HG03521 (cell line): ENCODE measurements at regions not wholly inside any gene's neighbourhood (a gene's known extent, or its start where the extent isn't known, plus 50 kb on each side); places are given as distances from the start of the nearest gene placed in this dataset.

Experiments used
- ATAC-seq: cut with Tn5 transposase; IDR thresholded peaks from one replicate; pipeline ENCODE4 v1.9.1; 2021; ENCODE audit warnings: mild to moderate bottlenecking, moderate library complexity; ENCODE audit not compliant: unreplicated experiment

DNA sequence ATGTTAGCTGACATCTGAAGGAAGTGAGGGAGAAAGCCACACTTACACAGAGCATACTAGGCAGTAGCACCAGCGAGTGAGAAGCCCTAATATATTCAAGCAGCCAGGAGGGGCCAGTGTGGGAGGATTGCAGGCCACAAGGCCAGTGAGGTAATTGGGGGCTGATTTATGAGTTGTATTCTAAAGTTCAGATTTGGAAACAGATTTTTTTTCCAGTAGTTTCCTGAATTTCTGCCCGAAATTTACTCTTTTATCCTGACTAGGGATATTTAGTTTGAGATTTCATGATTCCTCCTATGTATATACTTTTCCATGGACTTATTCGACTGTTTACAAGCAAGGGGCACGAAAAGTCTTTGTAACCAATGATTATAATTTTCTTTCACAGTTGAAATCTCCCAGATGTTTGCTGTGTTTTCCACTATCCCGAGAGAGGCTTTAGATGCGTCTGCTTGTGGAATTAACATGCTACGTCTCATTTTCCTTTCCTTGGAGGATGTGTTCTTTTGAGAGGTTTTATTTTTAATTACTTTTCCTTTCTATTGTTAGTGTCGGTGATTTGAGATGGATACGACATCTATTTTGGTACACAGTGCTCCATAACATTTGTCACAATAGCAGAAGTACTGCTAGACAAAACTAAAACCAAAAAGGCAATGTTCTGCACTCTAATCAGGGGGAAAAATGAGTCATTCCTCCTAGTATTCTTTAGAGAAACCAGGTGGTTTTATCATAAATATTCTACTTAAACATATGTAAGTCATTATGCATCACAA, 356.3 kb upstream of the HSF2 start:
- no peak for ATAC-seq

- ATAC-seq = no peak
Observed at GRCh38 chr6:122048570-122048969, 350.9 kb upstream of the HSF2 start.

GRCh38 chr6:122049341-122049740, 350.1 kb upstream of the HSF2 start:
- ATAC-seq = no peak

- ATAC-seq = no peak
Observed at GRCh38 chr6:122050242-122050755, 349.2 kb upstream of the HSF2 start.

- ATAC-seq = no peak
Observed at GRCh38 chr6:122052346-122052900, 347.0 kb upstream of the HSF2 start.

DNA sequence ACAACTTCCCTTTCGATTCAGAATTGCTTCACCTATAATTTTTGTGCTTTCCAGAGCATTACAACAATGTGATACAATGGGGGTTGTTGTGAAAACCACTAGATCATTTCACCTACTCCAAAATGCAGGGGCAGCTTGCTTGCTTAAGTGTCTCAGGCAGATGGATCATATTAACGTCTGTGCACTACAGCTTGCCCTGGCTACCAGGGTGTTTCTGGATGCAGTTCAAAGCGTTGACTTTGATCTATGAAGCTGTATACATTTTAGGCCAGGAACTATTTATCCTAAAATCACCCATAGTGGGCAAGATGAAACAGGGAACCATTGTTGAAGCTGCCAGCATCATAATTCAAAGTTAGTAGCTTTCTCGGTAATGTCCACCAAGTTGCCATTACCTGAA, 339.5 kb upstream of the HSF2 start:
- no peak for ATAC-seq

- no peak for ATAC-seq
Observed at GRCh38 chr6:122061855-122062254, 337.6 kb upstream of the HSF2 start.

DNA sequence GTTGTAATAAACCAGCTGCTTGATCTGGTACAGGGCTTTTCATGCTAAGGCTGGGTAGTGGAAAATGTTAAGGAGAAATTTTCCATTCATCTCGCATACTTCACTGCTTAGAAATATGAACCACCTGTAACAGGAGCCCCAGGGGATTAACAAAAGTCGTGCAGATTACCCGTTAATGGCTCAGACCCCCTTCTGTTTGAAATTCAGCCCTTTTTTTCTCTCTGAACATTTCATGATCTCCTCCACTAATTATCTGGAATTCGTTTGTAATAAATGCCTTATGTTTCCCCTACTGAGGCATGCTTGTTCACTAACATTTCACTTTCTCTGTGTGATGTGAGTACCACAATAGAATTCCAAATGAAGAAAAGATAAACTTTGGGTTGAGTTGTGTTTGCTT, 336.4 kb upstream of the HSF2 start:
- no peak for ATAC-seq

DNA sequence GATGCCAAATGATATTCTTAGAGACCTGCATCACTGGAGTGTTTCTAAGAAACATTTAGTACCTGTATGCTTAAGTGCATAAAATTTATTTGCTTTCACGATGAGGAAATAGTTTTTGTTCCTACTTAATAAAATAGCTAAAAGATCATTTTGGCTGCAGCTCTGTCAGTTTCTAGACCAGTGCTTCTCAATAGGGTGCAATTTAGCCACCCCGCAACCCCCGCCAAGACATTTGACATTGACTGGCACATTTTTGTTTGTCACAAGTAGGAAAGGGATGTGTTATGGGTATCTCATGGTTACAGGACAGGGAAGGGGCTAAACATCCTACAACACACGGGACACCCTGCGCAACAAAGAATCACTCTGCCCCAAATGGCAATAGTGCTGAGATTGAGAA, 335.7 kb upstream of the HSF2 start:
- no peak for ATAC-seq

- no peak for ATAC-seq
Observed at GRCh38 chr6:122066200-122066599, 333.3 kb upstream of the HSF2 start.

DNA sequence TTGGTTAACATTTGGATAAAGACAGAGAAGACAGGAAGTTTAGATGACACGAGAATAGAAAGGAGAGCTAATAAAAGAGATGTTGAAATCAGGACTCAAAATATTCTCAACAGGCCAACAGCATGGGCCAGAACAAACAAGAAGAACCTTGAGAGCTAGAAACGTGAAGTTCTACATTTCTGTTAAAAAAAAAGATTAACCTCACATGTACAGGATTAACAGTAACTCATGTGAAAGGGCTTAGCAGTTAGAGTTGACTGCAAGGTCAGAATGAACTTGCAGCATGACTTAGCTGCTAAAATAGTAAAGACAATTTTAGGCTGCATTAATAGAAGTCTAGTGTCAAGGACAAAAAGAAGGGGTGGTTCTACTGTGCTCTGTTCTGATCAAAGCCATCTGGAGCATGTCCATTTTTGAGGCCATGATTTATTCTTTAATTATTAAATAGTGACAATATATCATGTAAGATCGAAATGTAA, 331.1 kb upstream of the HSF2 start:
- ATAC-seq = no peak

GRCh38 chr6:122069932-122070331, 329.5 kb upstream of the HSF2 start:
- no peak for ATAC-seq

- ATAC-seq = no peak
Observed at GRCh38 chr6:122072014-122072647, 327.3 kb upstream of the HSF2 start.

GRCh38 chr6:122075084-122075838, 324.2 kb upstream of the HSF2 start:
- ATAC-seq = no peak

- ATAC-seq = no peak
Observed at GRCh38 chr6:122075917-122076316, 323.5 kb upstream of the HSF2 start.

GRCh38 chr6:122077603-122078002, 321.8 kb upstream of the HSF2 start:
- no peak for ATAC-seq

DNA sequence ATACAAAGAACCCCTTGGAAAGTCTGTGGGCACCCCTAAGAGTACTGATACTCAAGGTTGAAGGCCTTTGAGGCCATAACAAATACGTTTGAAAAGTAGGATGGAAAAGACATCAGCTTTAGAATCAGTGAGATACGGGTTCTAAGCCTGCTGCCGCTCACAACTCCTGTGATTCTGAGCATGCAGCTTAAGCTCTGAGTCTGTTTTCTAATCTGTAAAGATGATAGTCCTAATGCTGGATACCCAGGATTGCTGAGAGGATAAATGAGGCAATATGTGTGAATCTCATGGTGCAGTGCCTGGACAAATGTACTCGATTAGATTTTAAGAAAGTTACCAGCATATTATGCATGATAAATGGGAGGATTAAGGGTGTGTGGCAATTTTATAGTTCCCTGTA, 321.0 kb upstream of the HSF2 start:
- ATAC-seq = no peak

GRCh38 chr6:122079916-122080315, 319.5 kb upstream of the HSF2 start:
- ATAC-seq = no peak

- ATAC-seq = no peak
Observed at GRCh38 chr6:122081921-122082320, 317.5 kb upstream of the HSF2 start.

- ATAC-seq = no peak
Observed at GRCh38 chr6:122082370-122082769, 317.1 kb upstream of the HSF2 start.

GRCh38 chr6:122092366-122092765, 307.1 kb upstream of the HSF2 start:
- ATAC-seq = no peak
